GM13977 (cell line): ENCODE measurements at regions not wholly inside any gene's neighbourhood (a gene's known extent, or its start where the extent isn't known, plus 50 kb on each side); places are given as distances from the start of the nearest gene placed in this dataset.

ENCODE experiments used
- DNase-seq: peaks from one replicate; pipeline ENCODE4 v3.0.0; 2012; ENCODE audit warnings: low spot score
- CTCF ChIP-seq: IDR thresholded peaks from 2 replicates; pipeline ENCODE4 v1.5.1; 2012; ENCODE audit warnings: mild to moderate bottlenecking, control low read depth; ENCODE audit not compliant: insufficient read depth; ENCODE audit errors: extremely low read depth, missing control alignments
- in situ Hi-C: fragments of 300-500 bp; cut with MboI; formaldehyde crosslinking; loops from one replicate; pipeline ENCODE4 v1.12.0; 2022; ENCODE audit warnings: low sequenced_read_pairs, low pct_unique_long_range_greater_than_20kb, mixed read lengths, inconsistent platforms; ENCODE audit not compliant: unreplicated experiment

DNA sequence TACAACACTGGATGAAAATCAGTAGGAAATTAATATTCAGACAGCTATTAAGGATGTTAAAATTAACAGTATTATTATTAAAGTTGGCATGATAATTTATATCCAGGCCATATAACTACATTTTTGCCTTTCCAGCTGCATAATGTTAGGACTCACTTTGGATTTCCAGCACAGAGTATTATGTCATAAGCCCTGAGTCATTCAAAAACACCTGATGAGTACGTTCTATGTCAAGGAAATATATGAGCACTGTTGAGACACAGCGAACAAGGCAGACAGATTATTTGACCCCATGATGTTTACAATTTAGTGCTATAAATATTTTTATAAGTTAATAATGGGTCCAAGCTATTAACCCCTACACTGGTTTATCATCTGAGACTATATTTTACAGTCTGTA is 59.8 kb upstream of the RIT2 start:
- in situ Hi-C loops: no loop called here
- TF ChIP-seq CTCF: no peak
- no peak for DNase-seq

DNA sequence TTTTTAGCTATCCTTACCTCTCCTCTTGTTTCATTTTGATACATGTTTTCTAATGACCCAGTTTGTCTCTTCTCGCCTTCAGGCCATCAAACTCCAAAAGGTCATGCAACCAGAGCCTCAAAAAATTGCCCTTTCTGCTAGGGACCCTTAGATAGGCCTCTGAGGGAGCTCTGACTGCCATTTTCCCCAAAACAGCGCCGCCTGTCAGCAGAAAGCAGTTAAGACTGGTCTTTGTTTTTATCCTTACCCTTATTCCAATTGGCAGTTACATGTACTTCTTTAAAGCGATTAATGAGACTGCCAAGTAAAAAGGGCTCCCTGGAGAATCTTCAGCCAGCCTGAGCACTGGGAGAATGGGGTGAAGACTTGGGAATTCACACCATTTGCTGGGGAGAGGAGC is 55.1 kb upstream of the RIT2 start:
- no peak for DNase-seq
- in situ Hi-C loops: no loop called here
- peak; percentile 3 for TF ChIP-seq CTCF
